Upper lobe of left lung (tissue), 6 donors: ENCODE measurements at regions not wholly inside any gene's neighbourhood (a gene's known extent, or its start where the extent isn't known, plus 50 kb on each side); places are given as distances from the start of the nearest gene placed in this dataset.

Experiments
- ATAC-seq, 2 donors: fragments of 200-7000 bp; cut with Tn5 transposase; one replicate each; pipeline ENCODE4 v1.9.1; 2022; ENCODE audit warnings: mild to moderate bottlenecking in 2 of 2, moderate library complexity in 2 of 2; ENCODE audit not compliant: low FRiP score in 2 of 2
- DNase-seq, 2 donors: peaks; one replicate each; pipeline ENCODE4 v3.0.0-alpha.2; 2019 to 2020
- H3K27ac ChIP-seq, 4 donors: fragments of 200-600 bp; sonication (generic); one replicate each; pipeline ENCODE4 v1.5.1; 2016 to 2019
- H3K27me3 ChIP-seq, 4 donors: fragments of 200-600 bp; sonication (generic); one replicate each; pipeline ENCODE4 v1.5.1; 2017 to 2019
- H3K36me3 ChIP-seq, 4 donors: fragments of 200-600 bp; sonication (generic); one replicate each; pipeline ENCODE4 v1.5.1; 2016 to 2019
- H3K4me1 ChIP-seq, 4 donors: fragments of 200-600 bp; sonication (generic); one replicate each; pipeline ENCODE4 v1.5.1; 2018 to 2019
- H3K4me3 ChIP-seq, 4 donors: fragments of 200-600 bp; sonication (generic); one replicate each; pipeline ENCODE4 v1.5.1; 2017 to 2019; ENCODE audit warnings: mild to moderate bottlenecking in 2 of 4, moderate library complexity in 1 of 4
- H3K9me3 ChIP-seq, 4 donors: fragments of 200-600 bp; sonication (generic); one replicate each; pipeline ENCODE4 v1.5.1; 2018 to 2019
- EP300 ChIP-seq, 4 donors: sonication (generic); formaldehyde crosslinking; IDR thresholded peaks; one replicate each; pipeline ENCODE4 v1.5.1; 2017; ENCODE audit warnings: antibody characterized with exemption in 4 of 4, control low read depth in 2 of 4
- POLR2A ChIP-seq, 4 donors: fragments of 450-650 bp; IDR thresholded peaks; one replicate each; pipeline ENCODE4 v1.5.1; 2016 to 2017; ENCODE audit warnings: antibody characterized with exemption in 4 of 4, mild to moderate bottlenecking in 2 of 4
- POLR2AphosphoS5 ChIP-seq, 2 donors: sonication (generic); formaldehyde crosslinking; IDR thresholded peaks; one replicate each; pipeline ENCODE4 v1.5.1; 2017; ENCODE audit warnings: antibody characterized with exemption in 2 of 2
- whole genome bisulfite sequencing, 2 donors: methylation state at CpG; one replicate each; pipeline ENCODE4 v1.1.5; 2017 to 2018; 5-methylcytosine and 5-hydroxymethylcytosine counted together
- TF ChIP-seq, protein P1 (sequence below), 6 experiments: fragments of 450-650 bp in 4 of 6; fragments of 200-600 bp in 2 of 6; sonication (generic) in 2 of 6; IDR thresholded peaks; one replicate each; pipeline ENCODE4 v1.5.1; 2016 to 2019; ENCODE audit warnings: antibody characterized with exemption in 6 of 6
- donor health status: DM: no; HTN: no; CAD: no; lungs with moderate emphysema.
- donor health status: DM: no; HTN: yes; CAD: no; lungs with severe emphysema.

DNA sequence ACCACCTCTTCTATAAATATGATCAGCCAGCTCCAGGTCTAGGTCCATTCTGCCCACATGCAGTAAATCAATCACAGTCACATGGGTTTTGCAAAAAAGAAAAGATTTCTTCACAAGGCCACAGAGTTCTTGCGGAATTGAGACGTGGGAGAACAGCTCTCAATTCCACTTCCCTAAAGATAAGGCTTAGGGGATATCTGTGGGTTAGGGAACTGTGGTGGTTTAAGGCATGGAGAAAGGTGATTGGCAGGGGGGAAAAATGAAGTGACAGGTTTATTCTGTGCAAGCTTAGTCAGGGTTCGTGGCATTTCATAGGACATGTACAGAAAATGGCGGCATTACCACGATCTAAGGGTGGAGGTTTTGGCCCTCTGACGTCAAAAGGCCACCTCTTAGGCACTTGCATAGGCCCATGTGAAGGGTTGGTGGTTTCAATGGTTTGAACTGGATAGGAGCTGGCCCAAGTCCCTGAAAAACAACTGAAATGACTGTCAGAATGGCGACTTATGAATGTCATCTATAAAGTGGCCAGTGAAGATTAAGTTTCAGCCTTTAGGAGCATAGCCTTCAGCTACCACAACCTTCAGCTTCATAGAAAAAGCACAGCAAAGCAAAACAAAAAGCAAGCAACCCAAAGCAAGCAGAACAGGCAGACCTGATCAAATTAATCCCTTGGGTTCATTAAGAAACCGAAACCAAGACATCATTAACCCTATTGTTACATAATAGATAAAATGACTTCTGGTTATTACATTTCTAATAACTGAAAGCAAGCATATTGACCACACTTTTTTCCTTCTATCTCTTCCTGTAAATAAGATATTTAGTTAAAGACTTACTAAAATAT, 289.8 kb upstream of the SFRP2 start:
- no peaks in the 10 kb centered on the region for H3K36me3 ChIP-seq
- TF ChIP-seq, protein P1, sequence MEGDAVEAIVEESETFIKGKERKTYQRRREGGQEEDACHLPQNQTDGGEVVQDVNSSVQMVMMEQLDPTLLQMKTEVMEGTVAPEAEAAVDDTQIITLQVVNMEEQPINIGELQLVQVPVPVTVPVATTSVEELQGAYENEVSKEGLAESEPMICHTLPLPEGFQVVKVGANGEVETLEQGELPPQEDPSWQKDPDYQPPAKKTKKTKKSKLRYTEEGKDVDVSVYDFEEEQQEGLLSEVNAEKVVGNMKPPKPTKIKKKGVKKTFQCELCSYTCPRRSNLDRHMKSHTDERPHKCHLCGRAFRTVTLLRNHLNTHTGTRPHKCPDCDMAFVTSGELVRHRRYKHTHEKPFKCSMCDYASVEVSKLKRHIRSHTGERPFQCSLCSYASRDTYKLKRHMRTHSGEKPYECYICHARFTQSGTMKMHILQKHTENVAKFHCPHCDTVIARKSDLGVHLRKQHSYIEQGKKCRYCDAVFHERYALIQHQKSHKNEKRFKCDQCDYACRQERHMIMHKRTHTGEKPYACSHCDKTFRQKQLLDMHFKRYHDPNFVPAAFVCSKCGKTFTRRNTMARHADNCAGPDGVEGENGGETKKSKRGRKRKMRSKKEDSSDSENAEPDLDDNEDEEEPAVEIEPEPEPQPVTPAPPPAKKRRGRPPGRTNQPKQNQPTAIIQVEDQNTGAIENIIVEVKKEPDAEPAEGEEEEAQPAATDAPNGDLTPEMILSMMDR (IDR thresholded peaks at IDR 0.05), result no peak
- TF ChIP-seq POLR2AphosphoS5 (IDR thresholded peaks at IDR 0.05) (no peak), EP300 (IDR thresholded peaks at IDR 0.05) (no peak), POLR2A (IDR thresholded peaks at IDR 0.05) (no peak)
- H3K9me3 ChIP-seq, result no peaks in the 10 kb centered on the region
- 74 to 84% methylated on average over 8 of the region's 8 CpGs for WGBS, 2 donors
- DNase-seq (no peak), ATAC-seq (no peak)
- H3K27me3 ChIP-seq, result no peaks in the 10 kb centered on the region
- no peak overlapping the region for H3K4me3 ChIP-seq
- H3K27ac ChIP-seq, result no peak overlapping the region
- H3K4me1 ChIP-seq, result no peaks in the 10 kb centered on the region

DNA sequence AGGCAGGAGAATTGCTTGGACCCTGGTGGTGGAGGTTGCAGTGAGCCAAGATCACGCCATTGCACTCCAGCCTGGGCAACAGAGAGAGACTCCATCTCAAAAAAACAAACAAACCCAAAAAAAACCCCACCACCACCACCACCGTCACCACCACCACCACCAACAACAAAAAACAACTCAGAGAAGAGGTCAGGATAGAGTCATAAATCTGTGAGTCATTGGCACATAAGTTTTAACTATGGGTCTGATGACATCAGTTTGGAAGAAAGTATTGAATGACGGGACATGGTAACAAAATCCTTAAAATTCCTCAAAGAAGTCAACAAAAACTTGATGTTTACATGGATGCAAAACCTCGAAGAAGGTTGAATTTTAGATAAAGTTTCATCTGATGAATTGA, 288.0 kb upstream of the SFRP2 start:
- Histone ChIP-seq H3K27me3 (no peaks in the 10 kb centered on the region), H3K9me3 (no peaks in the 10 kb centered on the region), H3K36me3 (no peaks in the 10 kb centered on the region), H3K27ac (no peak overlapping the region), H3K4me1 (no peaks in the 10 kb centered on the region), H3K4me3 (no peak overlapping the region)
- DNase-seq (no peak), ATAC-seq (no peak)
- TF ChIP-seq POLR2AphosphoS5 (IDR thresholded peaks at IDR 0.05) (no peak), POLR2A (IDR thresholded peaks at IDR 0.05) (no peak), EP300 (IDR thresholded peaks at IDR 0.05) (no peak)
- TF ChIP-seq, protein P1 (IDR thresholded peaks at IDR 0.05), result no peak
- 70 to 84% methylated on average over 4 of the region's 4 CpGs for WGBS, 2 donors

DNA sequence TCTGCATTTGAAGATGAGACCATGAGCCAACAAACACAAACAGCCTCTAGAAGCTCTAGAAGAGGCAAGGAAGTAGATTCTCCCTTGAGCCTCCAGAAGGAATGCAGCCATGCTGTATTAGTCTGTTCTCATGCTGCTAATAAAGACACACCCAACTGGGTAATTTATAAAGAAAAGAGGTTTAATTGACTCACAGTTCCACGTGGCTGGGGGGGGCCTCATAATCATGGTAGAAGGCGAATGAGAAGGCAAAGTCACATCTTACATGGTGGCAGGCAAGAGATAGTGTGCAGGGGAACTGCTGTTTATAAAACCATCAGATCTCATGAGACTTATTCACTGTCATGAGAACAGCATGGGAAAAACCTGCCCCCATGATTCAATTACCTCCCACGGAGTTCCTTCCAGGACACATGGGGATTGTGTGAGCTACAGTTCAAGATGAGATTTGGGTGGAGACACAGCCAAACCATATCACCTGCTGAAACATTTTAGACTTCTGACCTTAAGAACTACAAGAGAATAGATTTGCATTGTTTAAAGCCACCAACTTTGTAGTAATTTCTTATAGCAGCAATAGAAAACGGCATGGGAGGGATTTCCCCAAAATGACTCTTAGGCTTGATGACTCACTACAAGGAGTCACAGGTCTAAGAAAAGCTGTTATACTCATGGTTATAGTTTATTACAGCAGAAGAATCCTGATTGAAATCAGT, 284.4 kb upstream of the SFRP2 start:
- Histone ChIP-seq H3K27me3 (no peaks in the 10 kb centered on the region), H3K27ac (no peak overlapping the region), H3K4me1 (no peaks in the 10 kb centered on the region), H3K4me3 (no peak overlapping the region), H3K9me3 (no peaks in the 10 kb centered on the region), H3K36me3 (no peaks in the 10 kb centered on the region)
- WGBS, 2 donors, result 69 to 77% methylated on average over 4 of the region's 4 CpGs
- TF ChIP-seq, protein P1 (IDR thresholded peaks at IDR 0.05), result no peak
- TF ChIP-seq POLR2AphosphoS5 (IDR thresholded peaks at IDR 0.05), result no peak
- no peak for TF ChIP-seq POLR2A (IDR thresholded peaks at IDR 0.05)
- TF ChIP-seq EP300 (IDR thresholded peaks at IDR 0.05), result no peak
- peak in 1 of 2 donors; percentile 72 for ATAC-seq
- DNase-seq, result no peak

DNA sequence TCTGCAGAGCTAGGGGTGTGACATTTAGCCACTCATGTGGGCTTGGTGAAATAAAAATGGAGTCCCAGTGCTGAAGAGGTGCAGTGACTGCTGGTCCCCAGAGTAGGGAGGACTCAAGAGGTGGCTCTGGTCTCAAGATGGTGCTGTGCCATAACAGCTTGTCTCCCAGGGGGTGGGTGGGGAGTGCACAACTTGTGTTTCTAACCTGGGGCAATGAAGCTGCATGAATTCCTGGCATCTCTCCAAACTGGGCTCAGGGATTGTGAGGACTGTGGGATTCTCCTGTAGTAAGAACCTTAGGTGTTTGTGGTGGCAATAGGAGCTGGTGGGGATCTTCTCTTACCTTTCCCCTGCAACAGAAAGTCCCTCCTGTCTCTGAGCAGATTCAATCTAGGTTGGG, 278.9 kb upstream of the SFRP2 start:
- H3K9me3 ChIP-seq, result peaks cover 3 to 22% (median 10%) of the 10 kb centered on the region in 4 donors
- no peak for TF ChIP-seq POLR2AphosphoS5 (IDR thresholded peaks at IDR 0.05)
- TF ChIP-seq, protein P1 (IDR thresholded peaks at IDR 0.05), result no peak
- no peak for TF ChIP-seq POLR2A (IDR thresholded peaks at IDR 0.05)
- TF ChIP-seq EP300 (IDR thresholded peaks at IDR 0.05), result no peak
- no peaks in the 10 kb centered on the region for H3K27me3 ChIP-seq
- no peak overlapping the region for H3K27ac ChIP-seq
- H3K36me3 ChIP-seq, result no peaks in the 10 kb centered on the region
- H3K4me3 ChIP-seq, result no peak overlapping the region
- DNase-seq, result no peak
- no peaks in the 10 kb centered on the region for H3K4me1 ChIP-seq
- ATAC-seq, result peak in 1 of 2 donors; percentile 11
